ENCODE measurements at regions not wholly inside any gene's neighbourhood (a gene's known extent, or its start where the extent isn't known, plus 50 kb on each side); places are given as distances from the start of the nearest gene placed in this dataset.
A peak's percentile ranks its signal among the peaks of the same experiment; 100 is the strongest.
"Not testable (repeated sequence)": the region's sequence is repeated elsewhere in the genome, so short reads cannot be mapped to it uniquely, and the experiment has no call there.

DNA sequence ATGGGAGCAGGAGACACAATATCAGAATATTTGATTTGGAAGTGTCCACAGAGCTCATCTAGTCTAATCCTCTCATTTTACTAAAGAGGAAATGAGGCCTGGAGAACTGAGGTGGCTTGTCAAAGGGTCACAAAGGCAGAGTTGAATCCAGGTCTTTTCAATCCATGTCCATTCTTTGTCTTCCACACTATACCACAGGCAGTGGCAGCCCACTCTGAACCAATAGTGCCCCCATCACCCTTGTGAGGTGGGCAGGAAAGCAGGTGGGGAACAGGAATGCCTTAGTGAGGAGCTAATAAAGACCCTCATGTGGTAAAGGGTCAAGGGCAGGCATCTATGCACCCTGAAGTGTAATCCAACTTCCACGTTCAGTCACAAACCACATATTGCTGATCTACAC is 134.8 kb upstream of the EGLN3 start:
- no peak for DNase-seq

DNA sequence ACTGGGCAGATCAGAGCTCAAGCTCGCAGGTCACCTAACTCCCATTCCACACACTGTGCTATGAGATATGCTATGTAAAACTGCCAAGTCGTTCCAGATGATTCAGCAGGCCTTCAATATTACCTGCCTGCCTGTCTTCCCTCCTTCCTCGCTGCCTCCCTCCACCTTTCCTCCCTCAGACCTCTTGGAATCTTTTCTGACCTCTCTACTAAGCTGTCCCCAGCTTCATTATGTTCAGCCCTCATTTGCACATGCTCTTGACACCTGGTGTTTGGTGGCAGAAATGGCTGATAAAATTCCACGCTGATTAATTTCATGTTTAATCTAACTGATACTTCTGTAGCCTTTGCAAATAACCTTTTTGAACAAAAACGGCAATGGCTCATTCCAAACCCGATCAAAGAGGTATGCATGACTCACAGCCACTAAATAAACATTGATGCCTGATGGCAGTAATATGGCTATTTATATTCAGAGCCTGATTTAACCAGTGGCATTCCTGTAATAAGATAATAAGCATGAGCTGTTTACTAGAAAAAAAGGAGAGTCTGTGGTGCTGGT is 130.8 kb upstream of the EGLN3 start:
- no peak for DNase-seq

DNA sequence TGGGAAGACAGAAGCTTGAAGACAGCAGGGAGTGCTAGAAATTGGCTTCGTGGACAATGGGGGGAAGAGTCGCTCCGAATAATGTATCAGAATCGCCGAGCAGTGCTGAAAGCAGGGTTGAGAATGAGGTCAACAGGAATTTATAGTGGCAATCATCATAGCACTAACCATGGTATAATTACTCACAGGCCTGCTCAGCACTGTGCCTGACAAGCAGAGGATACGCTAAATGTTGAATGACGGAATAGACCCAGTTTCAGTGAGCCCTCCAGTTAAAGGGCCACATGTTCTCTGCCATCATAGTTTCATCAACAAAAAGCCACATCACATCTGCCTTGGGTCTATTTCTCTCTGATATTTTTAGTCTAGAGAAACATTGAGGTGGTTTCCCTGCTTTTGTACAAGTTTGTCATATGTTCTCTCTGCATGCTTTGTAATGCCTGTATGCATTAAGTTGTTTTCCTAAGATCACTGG is 130.3 kb upstream of the EGLN3 start:
- DNase-seq = no peak

DNA sequence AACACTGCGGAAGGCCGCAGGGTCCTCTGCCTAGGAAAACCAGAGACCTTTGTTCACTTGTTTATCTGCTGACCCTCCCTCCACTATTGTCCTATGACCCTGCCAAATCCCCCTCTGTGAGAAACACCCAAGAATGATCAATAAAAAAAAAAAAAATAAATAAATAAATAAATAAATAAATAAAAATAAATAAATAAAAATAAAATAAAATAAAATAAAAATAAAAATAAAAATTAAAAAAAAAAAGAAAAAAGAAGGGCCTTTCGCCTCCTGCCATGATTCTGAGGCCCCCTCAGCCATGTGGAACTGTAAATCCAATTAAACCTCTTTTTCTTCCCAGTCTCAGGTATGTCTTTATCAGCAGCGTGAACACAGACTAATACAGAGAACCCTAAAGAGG is 128.8 kb upstream of the EGLN3 start:
- DNase-seq = not testable (repeated sequence)

DNA sequence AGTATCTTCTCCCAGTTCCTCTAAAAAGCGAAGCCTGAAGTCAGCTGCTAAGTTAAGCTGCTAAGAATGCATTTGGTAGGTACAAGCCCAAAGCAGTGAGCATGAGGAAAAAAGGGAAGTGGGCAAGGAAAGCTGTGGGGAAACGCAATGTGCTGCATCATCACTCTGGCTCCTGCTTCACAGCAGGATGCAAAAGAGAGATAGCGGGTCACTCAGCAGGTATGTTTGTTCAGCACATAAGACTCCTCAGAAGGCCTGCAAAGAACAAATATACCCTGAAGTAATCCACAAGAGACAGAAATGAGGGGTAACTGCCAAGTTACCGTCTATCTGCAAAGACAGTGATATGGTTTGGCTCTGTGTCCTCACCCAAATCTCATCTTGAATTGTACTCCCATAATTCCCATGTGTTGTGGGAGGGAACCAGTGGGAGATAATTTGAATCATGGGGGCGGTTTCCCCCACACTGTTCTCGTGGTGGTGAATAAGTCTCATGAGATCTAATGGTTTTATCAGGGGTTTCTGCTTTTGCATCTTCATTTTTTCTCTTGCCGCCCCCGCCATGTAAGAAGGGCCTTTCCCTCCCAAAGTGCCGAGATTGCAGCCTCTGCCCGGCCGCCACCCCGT is 127.4 kb upstream of the EGLN3 start:
- peak; percentile 78 for DNase-seq

DNA sequence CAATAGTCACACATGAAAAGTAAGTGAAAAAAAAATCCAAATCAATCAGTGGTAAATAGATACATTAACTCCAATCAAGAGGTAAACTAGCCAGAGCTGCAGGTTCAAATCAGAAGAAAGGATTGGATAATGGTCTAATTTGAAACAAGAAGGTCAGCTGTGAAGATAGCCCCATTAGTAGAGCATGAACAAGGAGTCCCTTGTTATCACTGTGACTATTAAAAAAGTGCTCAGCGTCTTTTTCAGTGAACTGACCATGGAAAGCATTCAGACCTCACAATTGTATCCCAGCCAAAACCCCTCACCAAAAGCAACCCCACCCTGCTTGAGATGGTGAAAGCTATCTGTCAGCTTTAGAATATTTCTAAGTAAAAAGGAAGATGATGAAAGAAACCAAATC is 125.0 kb upstream of the EGLN3 start:
- no peak for DNase-seq

DNA sequence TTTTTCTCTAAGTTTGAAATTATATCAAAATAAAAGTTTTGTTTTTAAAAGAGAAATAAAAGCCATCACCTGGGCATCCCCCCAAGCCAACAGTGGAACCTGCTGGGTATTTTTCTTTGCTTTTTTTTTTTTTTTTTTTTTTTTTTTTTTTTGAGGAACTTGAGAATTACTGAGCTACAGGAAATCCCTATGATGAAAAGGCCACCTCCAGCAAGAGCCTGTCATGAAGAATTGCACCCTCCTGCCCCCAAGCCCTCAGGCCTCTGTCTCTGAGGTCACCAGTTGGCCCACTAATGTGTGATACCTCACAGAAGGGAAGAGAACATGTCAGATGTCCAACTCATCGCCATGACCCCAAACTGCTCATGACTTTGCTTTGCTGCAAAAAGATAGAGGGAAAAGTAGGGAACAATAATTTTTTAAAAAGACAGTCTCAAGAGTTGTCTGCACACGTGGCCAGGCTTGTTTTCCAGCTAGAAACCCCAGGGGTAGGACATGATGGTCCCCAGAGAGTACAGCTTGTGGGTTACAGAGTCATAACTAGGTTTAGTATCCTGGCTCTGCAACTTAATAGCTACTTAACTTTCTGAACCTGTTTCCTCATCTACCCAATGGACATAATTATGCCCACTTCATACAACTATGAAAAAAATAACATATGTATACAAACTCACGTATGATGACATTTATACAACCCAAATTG is 124.3 kb upstream of the EGLN3 start:
- peak; percentile 82 for DNase-seq

DNA sequence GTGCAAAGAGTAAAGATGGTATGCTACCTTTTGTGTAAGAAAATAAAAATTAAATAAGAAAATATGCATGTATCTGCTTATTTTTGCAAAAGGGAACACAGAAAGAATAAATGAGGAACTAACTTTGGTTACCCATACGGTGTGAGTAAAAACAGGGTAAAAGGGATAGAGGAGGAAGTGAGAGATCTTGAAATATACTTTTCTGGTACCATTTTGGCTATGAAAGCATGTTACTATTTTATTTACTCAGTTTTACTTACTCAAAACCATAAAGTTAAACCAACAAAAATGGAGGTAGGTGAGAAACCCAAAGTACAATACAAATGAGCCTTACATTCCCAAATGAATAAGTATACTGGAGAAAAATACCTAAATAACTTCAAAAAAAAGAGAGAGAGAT is 122.0 kb upstream of the EGLN3 start:
- no peak for DNase-seq

DNA sequence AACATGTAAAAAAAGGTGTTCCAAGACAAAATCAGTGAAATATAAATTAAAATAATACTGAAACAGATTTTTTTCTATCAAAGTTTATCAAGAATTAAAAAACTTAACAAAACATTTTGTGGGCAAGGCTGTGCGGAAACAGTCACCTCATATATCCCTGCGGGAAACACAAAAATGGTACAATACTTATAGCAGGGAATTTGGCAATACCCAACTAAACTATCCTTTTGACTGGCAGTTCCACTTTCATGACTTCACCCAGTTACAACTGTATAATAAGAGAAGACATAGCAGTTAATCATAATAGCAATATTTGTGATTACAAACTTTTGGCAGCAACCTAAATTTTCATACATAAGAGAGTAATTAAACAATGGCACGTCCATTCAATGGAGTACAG is 121.5 kb upstream of the EGLN3 start:
- DNase-seq = no peak

DNA sequence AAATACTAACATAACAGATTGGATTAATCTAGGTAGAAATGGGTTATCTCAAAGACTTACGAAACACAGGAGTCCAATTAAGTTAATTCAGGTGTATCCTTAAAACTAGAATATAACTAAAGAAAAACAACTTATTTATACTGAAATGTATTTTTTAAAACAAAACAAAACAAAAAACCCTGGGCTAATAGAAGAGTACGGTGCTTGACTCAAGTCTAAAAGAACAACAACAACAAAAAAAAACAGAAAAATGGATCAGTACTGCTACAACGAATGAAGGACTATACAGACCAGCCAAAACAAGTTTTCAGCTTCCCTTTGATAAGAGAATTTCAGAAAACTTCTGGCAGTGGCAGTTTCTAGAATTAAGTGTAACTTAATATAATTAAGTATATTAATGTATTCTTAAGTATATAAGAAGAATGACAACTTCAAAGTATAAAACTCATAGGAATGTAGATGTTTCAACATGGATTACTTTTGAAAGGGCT is 120.1 kb upstream of the EGLN3 start:
- no peak for DNase-seq

DNA sequence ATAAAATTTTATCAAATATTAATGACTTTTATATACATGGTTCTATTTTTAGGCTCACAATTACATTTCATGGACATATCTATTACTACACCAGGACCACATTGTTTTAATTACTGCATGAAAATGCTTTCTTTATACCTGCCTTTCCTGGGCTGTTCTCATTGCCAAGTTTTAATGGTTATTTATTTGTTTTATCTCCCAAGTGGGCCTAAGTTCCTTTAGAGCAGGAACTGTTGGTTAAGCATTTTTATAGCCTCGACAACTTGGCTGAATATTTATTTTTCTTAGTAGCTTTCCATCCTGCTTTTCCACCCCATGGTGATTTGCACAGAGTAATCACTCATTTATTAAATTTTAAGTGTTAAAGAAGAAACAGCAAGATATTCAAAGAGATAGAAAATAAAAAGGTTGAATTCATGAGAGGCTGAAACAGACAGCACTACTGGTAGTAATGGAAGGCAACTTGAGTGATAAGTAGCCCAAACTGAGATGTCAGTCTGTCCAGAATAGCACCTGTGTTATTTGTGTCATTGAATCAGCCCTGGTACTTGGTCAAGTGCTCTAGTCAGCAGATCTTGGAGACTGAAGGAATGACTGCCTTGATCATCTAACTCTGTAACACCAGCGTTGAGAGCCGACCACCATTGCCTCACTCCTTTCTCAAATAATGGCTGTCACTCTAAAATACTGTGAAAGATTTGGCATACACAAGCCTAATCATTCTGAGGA is 119.1 kb upstream of the EGLN3 start:
- DNase-seq = no peak

DNA sequence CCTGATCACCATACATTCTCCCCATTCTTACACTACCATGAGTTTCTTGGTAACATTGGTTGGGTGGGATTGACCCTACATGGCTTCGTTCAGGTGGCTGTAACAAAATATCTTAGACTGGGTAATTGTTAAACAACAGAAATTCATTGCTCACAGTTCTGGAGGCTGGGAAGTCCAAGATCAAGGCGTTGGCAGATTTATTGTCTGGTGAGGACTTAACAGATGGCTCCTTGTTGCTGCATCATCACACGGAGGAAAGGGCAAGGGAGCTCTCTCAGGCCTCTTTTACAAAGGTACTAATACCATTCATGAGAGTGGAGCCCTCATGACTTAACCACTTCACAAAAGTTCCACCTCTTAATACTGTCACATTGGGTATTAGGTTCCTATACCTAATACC is 116.7 kb upstream of the EGLN3 start:
- no peak for DNase-seq

DNA sequence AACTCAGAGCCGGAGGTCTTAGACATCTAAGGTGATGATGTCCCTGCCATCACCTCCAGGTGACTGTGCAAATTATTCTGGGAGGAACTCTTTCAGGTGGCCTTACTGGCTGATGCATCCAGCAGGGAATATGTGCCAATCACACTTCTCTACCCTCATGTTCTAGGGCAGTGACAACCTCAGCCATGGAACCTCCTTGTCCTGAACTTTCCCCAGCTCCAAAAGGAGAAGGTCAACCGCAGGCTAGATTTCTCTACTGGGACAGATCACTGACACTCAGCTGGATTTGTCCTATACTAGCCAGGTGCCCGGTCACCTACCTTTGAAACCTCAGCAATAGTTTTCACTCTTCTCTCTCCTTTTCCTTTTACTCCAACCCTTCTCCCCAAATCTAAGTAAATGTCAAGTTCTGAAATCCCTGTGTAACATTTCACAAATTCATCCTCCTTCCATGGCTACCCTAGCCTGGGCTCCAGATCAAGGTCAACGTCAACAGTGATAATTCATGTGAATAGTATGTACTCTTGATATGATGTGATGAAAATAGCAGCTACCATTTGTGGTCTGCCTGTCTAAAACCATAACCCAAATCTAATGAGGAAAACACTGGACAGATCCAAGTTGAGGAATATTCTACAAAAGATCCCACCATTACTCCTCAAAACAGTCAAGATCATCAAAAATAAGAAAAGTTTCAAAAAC is 115.0 kb upstream of the EGLN3 start:
- no peak for DNase-seq

DNA sequence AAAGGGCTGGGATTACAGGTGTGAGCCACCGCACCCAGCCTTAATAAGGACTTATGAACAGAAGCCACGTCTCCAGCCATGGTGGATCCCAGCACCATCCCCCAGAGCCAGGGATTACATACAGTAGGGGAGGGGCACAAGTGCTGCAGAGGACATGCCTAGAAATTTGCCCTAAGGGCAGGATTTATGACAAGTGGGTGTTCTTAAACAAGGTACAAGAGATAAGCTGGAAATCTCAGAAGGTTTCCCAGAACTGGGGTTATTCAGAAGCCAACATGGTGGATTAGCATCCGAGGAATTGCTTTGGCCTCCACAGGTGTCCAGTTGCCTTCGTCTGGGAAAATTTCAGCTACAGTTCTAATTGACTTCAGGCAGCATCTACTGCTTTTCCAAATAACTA is 114.4 kb upstream of the EGLN3 start:
- DNase-seq = no peak

DNA sequence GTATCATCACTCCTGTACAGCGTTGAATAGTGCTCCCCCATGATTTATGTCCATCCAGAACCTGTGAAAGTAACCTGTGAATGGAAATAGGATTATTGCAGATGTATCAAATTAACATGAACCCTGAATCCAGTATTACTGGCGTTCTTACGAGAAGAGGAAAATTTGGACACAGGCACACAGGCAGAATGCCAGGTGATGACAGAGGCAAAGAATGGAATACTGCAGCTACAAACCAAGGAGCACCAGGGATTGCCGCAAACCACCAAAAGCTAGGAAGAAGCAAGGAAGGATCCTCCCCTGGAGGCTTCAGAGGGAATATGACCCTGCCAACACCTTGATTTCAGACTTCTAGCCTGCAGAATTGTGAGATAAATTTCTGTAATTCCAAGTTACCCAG is 113.5 kb upstream of the EGLN3 start:
- no peak for DNase-seq

DNA sequence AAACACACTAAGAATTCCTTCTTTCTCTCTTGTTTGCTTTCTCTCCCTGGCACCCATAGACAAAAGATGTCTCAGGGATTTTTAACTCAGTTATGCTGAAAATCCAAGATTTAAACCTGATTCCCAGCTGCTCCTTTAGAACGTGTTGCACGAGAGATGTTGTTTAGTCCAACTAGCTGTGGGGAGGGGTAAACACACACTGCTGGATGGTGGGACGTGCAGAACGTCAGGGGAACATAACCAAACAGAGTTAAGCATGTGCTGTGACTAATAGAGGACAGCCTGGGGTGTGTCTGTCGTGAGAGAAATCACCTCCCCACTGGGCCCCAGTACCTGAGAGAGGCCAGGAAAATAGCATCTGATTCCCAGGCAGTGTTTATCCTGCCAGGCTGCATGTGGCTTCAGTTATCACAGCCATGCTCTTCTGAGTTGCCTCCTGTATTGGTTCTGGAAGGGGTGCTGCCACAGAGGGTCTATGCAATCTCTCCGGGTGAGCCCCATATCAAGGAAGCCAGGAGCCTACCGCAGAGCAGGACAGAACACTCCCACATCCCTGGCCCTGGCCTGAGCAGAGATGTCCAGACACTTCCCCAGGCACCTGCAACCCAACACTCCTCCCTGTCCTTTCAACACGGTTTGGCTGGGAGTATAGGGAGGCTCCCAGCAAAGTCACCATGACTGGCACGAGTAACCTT is 112.7 kb upstream of the EGLN3 start:
- DNase-seq = no peak

DNA sequence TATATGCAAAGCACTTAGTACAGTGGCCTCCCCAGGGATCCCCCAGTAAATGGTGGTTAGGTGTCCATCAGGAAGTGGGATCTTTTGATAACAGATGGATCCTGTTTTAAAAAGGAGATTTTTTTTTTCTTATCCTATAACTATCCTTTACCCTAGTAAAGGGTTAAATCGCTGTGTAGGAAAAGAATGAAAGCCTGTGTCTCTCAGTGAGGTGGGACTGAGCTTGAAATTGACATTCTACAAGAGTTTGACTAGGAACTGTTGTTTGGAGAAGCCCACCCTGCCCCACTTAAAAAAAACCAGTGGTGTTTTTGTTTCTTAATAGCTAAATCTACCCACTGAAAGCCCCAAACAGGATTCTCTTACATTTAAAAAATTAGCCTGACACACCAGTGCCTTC is 112.2 kb upstream of the EGLN3 start:
- DNase-seq = no peak

DNA sequence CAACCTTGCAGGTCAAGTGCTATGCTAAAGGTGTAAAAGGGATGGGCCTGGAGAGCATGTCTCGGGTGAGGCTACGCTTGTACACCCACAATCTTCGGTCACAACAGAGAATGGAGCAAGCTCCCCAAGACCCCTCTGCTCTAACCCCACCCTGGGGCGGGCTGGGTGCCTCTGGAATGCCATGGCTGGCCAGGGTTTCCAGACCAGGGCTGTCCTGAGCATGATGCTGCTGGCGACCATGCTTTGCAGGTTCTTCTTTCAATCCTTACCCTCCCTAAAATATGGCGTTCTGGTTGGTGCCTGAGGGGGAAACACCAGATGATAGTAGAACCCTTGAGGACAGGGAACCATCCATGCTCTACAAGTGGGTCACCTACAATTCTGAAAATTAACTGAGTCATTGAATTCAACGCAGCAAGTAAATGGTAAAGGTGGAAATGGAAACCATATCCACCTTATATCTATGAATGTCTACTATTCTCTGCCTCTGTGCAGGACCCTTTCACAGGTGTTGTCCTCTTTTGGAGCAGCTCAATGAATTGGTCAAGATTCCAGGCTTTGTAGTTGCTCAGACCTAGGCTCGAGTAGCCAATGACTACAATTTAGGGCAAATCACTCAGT is 111.6 kb upstream of the EGLN3 start:
- DNase-seq = no peak

DNA sequence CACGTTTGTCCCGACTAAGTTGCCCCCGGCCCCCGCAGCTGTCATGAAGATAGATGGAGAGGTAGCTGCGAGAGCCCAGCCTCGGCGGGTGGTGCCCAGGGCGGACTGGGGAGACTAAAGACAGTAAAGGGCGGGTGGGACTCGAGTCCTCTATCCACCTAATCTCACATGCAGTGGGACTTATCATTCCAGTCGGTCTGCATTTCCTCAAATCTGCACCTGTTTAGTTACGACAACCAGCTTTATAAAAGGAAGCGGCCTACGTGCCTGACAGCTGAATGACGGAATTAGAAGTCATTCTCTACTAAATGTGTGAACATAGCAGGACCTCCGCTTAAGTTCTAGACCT is 109.8 kb upstream of the EGLN3 start:
- DNase-seq = peak; percentile 14

DNA sequence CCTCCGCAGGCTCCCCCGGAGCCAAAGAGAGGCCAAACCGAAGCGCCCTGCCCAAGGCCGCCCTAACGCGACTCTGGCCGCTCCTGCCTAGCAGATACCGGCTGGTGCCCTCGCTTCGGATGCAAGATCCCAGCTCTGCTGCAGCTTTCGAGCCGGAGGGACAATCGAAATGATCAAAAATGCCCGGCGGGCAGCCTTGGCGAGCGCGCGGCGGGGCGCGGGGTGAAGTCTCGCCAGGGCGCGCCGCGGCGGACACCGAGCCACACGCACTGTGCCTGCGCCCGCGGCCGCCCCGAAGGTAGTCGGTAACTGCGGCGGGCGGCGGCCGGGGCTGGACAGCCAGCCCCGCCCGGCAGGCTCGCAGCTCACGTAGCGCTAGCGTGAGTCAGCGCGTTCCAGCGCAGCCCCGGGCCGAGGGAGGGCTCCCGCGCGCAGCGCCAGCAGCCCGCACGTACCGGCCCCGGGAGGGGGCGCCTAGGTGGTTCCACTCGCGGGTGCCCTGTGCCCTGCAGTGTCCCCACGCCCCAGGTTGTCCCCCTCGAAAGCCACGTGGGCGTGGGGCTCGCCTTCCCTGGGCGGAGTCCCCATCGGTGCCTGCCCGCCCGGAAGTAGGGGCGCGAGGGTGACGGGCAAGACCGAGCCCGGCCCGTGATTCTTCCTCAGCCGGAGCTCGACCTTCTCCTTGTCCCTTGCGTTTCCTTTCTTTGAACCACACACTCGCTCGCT is 109.2 kb upstream of the EGLN3 start:
- peak; percentile 76 for DNase-seq

All from inflammatory macrophage treated with lipopolysaccharide for 4 hours (primary cell).